Psoas muscle (tissue), 7 donors: ENCODE measurements at regions not wholly inside any gene's neighbourhood (a gene's known extent, or its start where the extent isn't known, plus 50 kb on each side); places are given as distances from the start of the nearest gene placed in this dataset.

Source experiments
- ATAC-seq, 4 donors: fragments of 200-7000 bp; cut with Tn5 transposase; one replicate each; pipeline ENCODE4 v1.9.1; 2020; ENCODE audit warnings: moderate library complexity in 3 of 4, mild to moderate bottlenecking in 2 of 4
- DNase-seq, 2 donors: peaks; one replicate each; pipeline ENCODE4 v3.0.0-alpha.2; 2020
- H3K27ac ChIP-seq: fragments of 200-600 bp; one replicate; pipeline ENCODE4 v1.8.0; 2022
- H3K27me3 ChIP-seq, 3 donors: fragments of 200-600 bp in 1 of 3; one replicate each; pipeline versions ENCODE4 v1.6.1 to v1.8.0; 2013 to 2022; ENCODE audit warnings: low read length in 2 of 3, mild to moderate bottlenecking in 2 of 3, moderate library complexity in 1 of 3; ENCODE audit not compliant: insufficient read depth in 3 of 3
- H3K36me3 ChIP-seq, 2 donors: fragments of 200-600 bp in 1 of 2; one replicate each; pipeline versions ENCODE4 v1.6.1 to v1.8.0; 2013 to 2022; ENCODE audit warnings: low read depth in 1 of 2, mild to moderate bottlenecking in 1 of 2, moderate library complexity in 1 of 2; ENCODE audit not compliant: insufficient read depth in 1 of 2
- H3K4me1 ChIP-seq: fragments of 200-600 bp; one replicate; pipeline ENCODE4 v1.8.0; 2022
- H3K4me3 ChIP-seq: fragments of 200-600 bp; one replicate; pipeline ENCODE4 v1.8.0; 2022; ENCODE audit warnings: mild to moderate bottlenecking
- H3K9me3 ChIP-seq: fragments of 200-600 bp; one replicate; pipeline ENCODE4 v1.8.0; 2022
- WGBS, 3 donors: extraction: QIAGEN DNeasy Blood & Tissue Kit; methylation state at CpG; one replicate each; pipeline versions ENCODE4 v1.1.6 to v1.1.7; 2013; 5-methylcytosine and 5-hydroxymethylcytosine counted together
- intact Hi-C, 2 donors: fragments of 100-400 bp; cut with DNase I; formaldehyde crosslinking; loops; one replicate each; pipeline versions ENCODE4 v1.11.0 to v1.14.2; 2022
- TF ChIP-seq, protein P1 (sequence below): fragments of 200-600 bp; IDR thresholded peaks from one replicate; pipeline ENCODE4 v1.8.0; 2022; ENCODE audit warnings: antibody characterized with exemption
- donor health status: healthy with polysubstance abuse.
- donor health status: DM: no; HTN: no; CAD: no; lungs with moderate emphysema.
- donor health status: Bipolar disorder and iron deficiency.
- donor health status: healthy.
- donor health status: DM: yes; HTN: yes; CAD: no.
- donor health status: DM: no; HTN: no; CAD: no.
- donor health status: DM: yes; HTN: yes; CAD: no.

DNA sequence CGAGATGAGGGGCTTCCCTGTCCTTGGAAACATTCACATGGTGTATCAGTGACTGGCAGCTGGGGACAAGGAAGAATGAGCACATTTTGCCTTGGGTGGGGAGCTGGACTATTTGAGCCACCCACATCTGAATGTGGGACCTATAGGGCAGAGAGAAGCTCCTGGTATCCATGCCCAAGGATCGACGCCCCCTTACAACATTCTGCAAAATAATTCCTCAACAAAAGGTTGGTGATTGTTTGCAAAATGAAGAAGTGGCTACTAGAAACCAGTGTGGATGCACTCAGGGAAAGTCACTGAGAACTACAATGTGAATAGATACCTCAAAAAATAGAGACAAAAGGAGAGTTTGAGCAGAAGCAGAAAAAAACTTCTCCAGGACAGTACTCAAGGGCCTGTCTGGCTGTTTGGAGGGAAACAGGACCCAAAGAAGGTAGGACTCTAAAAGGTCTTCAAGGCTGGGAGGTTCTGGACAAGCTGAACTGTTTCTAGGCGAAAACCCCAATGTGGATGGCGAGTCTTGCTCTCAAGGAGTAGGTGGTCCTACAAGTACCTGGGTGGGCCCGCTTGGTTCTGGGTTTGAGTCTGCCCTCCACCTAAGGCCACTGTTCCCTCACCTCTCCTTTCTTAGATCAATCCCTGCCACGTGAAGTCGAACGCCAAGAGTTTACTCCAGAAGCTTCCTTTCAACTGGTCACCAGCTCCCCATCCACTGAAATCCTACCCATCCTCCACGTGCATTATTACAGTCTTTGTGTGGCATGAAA lies 125.0 kb upstream of the ZNF746 start:
- Histone ChIP-seq H3K4me1 (peaks cover 24% of the 10 kb centered on the region), H3K4me3 (peak overlapping the region; percentile 95), H3K27me3 (no peaks in the 10 kb centered on the region), H3K27ac (no peak overlapping the region), H3K9me3 (no peaks in the 10 kb centered on the region), H3K36me3 (peaks cover 0 to 38% of the 10 kb centered on the region in 2 donors)
- intact Hi-C loops: no loop called here
- TF ChIP-seq, protein P1, sequence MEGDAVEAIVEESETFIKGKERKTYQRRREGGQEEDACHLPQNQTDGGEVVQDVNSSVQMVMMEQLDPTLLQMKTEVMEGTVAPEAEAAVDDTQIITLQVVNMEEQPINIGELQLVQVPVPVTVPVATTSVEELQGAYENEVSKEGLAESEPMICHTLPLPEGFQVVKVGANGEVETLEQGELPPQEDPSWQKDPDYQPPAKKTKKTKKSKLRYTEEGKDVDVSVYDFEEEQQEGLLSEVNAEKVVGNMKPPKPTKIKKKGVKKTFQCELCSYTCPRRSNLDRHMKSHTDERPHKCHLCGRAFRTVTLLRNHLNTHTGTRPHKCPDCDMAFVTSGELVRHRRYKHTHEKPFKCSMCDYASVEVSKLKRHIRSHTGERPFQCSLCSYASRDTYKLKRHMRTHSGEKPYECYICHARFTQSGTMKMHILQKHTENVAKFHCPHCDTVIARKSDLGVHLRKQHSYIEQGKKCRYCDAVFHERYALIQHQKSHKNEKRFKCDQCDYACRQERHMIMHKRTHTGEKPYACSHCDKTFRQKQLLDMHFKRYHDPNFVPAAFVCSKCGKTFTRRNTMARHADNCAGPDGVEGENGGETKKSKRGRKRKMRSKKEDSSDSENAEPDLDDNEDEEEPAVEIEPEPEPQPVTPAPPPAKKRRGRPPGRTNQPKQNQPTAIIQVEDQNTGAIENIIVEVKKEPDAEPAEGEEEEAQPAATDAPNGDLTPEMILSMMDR: no peak
- WGBS, 3 donors: 67 to 80% (median 73%) methylated on average over 10 of the region's 10 CpGs
- ATAC-seq: no peak
- no peak for DNase-seq

DNA sequence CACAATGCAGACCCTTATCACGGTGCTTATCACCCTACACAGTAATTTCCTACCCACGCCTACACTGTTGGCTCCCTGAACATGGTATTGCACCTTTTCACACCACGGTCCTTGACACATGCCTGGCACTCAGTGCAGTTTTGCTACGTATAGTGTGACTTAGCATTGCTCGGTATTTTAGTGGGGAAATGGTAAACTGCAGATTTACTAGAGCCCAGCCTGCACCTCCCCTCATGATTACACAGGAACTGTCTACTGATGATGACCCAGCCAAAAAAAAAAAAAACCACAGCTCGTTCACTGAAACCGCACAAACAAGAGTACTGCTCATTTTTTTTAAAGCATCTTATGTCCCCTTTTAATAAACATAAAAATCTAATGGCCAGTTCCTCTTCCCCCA lies 124.2 kb upstream of the ZNF746 start:
- TF ChIP-seq, protein P1: no peak
- peaks cover 24% of the 10 kb centered on the region for H3K4me1 ChIP-seq
- 78 to 84% (median 82%) methylated on average over 7 of the region's 7 CpGs for WGBS, 3 donors
- H3K27ac ChIP-seq: no peak overlapping the region
- ATAC-seq (no peak), DNase-seq (no peak)
- no peaks in the 10 kb centered on the region for H3K27me3 ChIP-seq
- intact Hi-C loops: no loop called here
- peaks cover 0 to 47% of the 10 kb centered on the region in 2 donors for H3K36me3 ChIP-seq
- H3K4me3 ChIP-seq: no peak overlapping the region
- H3K9me3 ChIP-seq: no peaks in the 10 kb centered on the region

DNA sequence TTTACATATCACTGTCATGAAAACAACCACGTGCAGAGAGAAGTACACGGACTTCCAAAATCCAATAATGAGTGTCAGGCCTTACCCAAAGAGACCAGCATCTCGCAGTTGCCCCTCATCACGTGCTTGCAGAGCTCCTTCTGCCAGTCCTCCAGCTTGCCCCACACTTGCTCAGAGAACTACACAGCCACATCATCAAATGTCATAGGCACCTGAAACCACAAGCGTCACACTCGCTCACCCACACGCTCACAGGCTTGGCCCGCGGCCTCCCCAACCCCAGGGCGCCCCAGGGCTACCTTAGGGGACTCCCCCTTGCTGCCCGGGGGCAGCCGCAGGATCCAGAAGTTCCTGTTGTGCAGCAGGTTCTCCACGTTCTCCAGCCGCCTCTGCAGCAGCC lies 123.4 kb upstream of the ZNF746 start:
- Histone ChIP-seq H3K4me1 (peaks cover 24% of the 10 kb centered on the region), H3K27me3 (no peaks in the 10 kb centered on the region), H3K36me3 (peaks cover 0 to 53% of the 10 kb centered on the region in 2 donors), H3K9me3 (no peaks in the 10 kb centered on the region), H3K4me3 (no peak overlapping the region), H3K27ac (no peak overlapping the region)
- ATAC-seq (no peak), DNase-seq (no peak)
- intact Hi-C loops: no loop called here
- TF ChIP-seq, protein P1: no peak
- 79 to 84% (median 83%) methylated on average over 12 of the region's 14 CpGs for WGBS, 3 donors

DNA sequence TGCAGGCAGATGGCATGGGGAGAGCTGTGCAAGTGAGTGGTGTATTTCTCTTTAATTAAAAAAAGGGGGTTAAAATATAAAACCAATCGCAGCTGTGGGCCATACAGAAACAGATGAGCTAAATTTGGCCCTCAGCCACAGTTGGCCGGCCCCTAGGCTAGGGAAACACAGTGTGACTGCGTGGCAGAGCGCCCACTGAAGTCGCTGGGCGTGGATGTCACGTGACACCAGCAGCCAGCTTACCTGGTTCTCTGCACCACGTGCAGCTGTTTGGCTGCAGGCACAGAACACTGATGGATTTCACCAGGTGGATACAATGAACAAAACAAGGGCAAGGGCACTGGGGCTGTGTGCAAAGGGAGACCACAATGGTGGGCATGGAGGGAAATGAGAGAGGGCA lies 119.3 kb upstream of the ZNF746 start:
- Histone ChIP-seq H3K4me3 (no peak overlapping the region), H3K27ac (no peak overlapping the region), H3K36me3 (peaks cover 11 to 94% of the 10 kb centered on the region in 2 donors), H3K9me3 (no peaks in the 10 kb centered on the region), H3K27me3 (no peaks in the 10 kb centered on the region), H3K4me1 (peaks cover under 1% of the 10 kb centered on the region)
- ATAC-seq: no peak
- WGBS, 3 donors: 45 to 55% (median 46%) methylated on average over 8 of the region's 8 CpGs
- DNase-seq: no peak
- intact Hi-C loops: no loop called here
- TF ChIP-seq, protein P1: no peak
